Left colon (tissue), 2 donors: ENCODE measurements at regions not wholly inside any gene's neighbourhood (a gene's known extent, or its start where the extent isn't known, plus 50 kb on each side); places are given as distances from the start of the nearest gene placed in this dataset.
A peak's percentile ranks its signal among the peaks of the same experiment; 100 is the strongest.
"Not testable (repeated sequence)": the region's sequence is repeated elsewhere in the genome, so short reads cannot be mapped to it uniquely, and the experiment has no call there.

Experiments used
- ATAC-seq: fragments of 200-7000 bp; cut with Tn5 transposase; one replicate; pipeline ENCODE4 v1.9.1; 2020; ENCODE audit warnings: mild to moderate bottlenecking, moderate library complexity
- DNase-seq, 2 donors: peaks; one replicate each; pipeline ENCODE4 v3.0.0-alpha.2; 2020
- intact Hi-C, 2 donors: fragments of 100-400 bp; cut with DNase I in 1 of 2; cut with micrococcal nuclease in 1 of 2; formaldehyde crosslinking; loops; one replicate each; pipeline versions ENCODE4 v1.11.2 to v1.14.0; 2022; cut with DNase I, micrococcal nuclease
- donor health status: DM: no; HTN: no; CAD: no.
- donor health status: DM: yes; HTN: yes; CAD: no.

DNA sequence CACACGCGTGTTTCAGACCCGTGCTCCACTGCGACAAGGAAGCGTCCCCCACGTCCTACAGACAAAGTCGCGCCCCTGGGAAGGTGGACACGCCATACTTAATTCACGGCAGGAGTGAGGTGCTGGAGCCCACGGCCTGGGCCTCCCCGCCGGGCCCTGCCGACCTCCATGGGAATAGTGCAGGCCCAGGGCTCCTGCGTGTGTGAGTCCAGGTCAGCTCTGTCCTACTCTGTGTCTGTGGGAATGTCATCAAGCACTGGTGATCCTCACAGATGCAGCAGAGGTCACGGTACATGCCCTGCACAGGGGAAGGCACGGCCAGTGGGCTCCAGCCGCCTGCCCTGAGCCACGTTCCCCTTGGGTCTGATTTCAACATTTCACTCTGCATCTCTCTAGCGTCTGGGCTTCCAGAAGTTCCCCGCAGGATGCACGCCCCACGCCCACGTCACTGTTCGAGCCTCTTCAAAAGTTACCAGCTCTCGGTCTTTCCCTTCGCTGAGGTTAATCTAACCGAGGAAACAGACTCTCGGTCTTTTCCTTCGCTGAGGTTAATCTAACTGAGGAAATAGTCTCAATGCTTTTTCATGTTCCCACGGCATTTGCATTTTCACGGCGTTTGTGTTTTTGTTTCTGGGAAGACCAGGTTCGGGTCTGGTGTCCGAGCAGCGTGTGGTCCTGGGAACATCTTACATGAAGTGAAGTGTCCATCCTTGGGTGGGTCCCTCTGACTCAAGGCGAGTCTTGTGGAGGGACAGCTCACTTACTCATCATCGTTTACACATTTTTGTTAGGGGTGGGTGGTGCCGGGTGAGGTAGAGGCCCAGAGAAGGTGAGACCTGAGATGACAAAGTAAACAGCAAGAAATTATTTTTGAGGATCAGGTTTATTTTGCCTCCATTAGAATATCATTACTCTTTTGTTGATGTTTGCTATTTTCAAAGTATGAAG is 157.3 kb upstream of the ALKAL2 start:
- intact Hi-C loops = no loop called here
- no peak for ATAC-seq

DNA sequence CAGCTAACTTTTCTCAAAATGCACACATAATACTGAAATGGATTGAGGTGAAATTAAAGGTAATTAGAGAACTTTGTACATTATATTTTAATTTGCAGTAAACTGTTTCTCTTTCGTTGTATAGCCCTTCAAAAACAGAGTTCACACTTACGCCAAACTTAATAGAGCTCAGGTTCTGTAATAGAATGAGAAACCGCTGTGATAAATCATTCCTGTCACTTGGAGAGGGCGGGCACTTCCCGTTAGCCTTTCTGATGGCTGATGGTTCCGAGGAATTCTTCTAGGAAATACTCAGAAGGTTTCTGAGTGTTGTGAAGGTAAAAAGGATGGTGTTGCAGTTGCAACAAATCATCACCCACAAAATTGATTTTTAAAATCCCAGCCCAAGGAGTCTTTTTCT is 155.8 kb upstream of the ALKAL2 start:
- no peak for ATAC-seq
- intact Hi-C loops = no loop called here
- DNase-seq = no peak

More for the DNA sequence above, 157.3 kb upstream of the ALKAL2 start:
- DNase-seq = no peak

DNA sequence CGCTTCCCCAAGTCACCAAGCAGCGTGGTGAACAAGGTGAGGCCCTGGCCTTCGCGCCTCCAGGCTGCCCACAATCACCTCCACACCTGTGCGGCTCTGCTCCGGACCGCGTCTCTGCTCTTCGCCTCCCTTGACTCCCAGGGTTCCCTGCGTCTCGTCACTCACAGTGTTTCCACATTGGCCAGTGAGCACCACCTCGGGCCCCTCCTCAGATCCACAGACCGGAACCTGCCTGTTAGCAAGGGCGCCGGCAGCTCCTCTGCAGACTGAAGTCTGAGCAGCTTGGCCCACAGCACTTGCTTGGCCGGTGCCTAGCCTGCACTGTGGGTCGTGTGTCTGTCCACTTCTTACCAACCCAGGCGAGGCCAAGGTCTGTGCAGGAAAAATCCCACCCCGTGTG is 155.3 kb upstream of the ALKAL2 start:
- intact Hi-C loops = no loop called here
- ATAC-seq (no peak), DNase-seq (no peak)

DNA sequence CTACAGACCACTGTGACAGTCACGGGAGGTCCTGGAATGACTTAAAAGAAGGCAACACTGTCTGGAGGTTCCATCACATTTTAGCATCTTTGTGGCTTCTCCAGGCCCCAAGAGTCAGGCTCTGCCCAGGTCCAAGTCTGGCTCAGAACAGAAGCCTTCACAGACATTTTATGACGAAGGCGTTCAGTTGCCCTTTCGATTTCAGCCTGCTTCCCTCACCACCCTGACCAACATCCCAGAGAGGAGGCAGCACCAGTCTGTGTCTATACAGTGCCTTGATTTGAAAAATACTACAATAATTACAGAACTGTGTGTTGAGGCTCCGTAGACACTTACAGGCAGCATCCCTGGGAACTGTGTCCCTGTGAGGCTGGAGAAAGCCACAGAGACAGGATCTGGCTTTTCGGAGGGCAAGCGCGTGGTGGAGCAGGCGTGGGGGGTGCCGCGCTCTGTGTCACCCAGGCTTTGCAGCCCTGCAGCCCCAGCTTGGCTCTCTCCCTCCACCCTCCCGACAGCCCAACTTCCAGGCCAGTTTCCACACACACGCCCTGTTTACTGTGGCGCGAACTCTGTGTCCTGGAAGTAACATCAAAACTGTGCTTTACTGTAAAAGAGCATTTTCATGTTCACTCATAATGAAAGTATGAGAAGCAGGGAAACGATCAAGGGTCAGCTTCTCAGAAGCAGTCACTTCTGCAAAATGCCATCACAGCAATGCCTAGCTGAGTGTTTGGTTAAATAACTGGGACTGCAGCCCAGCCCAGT is 153.5 kb upstream of the ALKAL2 start:
- intact Hi-C loops = no loop called here
- no peak for DNase-seq
- no peak for ATAC-seq

DNA sequence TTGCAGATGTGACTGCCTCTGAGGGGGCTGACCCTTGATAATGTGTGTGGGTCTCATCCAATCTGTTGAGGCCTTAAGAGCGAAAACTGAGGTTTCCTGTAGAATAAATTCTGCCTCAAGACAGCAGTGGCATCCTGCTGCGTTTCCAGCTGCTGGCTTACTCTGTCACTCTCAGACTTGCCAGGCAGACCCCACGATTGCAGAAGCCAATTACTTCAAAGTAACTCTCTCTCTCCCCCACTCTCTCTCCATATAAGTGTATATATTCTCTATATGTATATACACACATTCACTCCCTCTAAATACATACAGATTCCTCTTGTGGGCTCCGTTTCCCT is 152.5 kb upstream of the ALKAL2 start:
- ATAC-seq = no peak

DNA sequence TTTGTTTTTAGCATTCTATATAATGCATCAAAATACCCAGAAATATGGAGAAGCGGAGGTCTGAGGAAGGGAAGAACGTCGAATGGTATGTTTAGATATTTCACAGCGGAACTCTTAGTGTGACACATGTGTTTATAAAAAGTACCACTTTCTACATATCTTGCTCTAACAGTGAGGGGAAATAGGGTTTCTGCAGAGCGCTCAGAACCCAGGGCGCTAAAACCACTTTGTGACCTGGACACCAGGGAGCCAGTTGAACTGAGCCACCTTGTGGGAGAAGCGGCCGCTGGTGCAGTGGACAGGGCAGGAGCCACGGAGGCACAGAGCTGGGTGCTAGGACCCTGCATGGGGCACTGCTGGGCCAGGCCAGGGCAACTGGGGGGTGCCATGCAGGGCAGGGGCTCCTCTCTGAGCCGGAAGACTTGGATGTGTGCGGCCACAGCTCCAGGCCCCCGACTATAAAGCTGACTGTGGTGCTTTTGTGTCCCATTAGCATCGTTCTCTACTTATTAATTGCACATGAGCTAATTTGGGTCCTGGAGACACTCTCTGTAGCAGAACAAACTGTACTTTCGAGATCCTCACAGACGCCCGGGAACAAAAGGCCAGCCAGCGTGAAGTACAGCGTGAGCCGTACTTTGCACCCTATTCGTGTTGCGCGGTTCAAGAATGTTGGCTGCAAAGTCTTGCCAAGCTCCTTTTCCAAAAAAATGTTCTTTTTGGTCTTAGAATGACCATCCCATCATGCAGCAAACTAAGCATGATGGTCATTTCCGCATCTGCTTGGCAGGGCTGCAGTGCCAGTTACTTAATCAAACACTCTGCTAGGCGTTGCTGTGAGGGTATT is 151.9 kb upstream of the ALKAL2 start:
- intact Hi-C loops = no loop called here
- DNase-seq (no peak), ATAC-seq (no peak)

More for the DNA sequence above, 152.5 kb upstream of the ALKAL2 start:
- intact Hi-C loops = no loop called here
- DNase-seq = no peak

DNA sequence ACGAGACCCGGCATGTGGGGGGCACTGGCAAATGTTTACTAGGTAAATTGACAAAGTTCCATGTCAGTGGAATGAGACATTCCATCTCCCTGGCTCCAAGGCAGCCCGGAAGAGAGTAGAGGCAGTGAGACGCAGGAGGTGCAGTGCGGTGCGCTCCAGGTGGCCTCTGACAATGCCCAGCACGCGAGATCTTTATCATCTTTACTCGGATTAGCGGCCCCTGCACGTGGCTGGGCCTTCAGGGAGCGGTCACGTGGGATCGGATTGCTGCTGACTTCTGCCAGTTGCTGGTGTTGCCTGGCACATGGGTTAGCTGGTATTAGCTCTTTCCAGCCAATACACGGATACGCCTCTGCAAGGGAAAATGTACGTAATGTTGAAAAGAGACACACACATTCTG is 151.2 kb upstream of the ALKAL2 start:
- ATAC-seq (no peak), DNase-seq (no peak)
- intact Hi-C loops = no loop called here

DNA sequence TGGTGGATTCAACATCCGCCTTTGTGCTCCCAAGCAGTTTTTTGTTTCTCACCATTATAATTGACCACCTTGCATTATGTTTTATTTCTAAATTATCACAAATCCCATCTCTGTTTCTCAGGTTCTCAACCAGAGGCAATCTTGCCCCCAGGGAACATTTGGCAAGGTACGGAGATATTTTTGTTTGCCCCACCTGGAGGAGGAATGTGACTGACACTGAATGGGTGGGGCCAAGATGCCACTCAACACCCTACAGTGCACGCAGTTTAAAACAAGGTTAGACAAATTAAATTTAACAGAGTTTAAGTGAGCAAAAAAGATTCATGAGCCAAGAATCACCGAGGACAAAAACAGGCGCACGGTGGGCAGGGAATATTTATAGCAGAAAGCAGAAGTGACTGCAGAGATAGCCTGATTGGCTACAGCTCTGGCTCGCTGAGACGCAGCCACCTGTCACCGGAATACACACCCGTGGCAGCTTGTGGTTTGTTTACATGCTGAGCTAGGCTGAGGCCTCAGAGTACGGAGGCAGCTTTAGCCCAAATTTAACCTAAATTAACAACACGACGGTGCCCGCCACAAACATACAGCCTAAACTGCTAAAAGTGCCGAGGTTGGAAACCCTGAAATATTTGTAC is 150.0 kb upstream of the ALKAL2 start:
- DNase-seq (peak; percentile 64 to 67), ATAC-seq (peak; percentile 85)
- intact Hi-C loops = no loop called here

DNA sequence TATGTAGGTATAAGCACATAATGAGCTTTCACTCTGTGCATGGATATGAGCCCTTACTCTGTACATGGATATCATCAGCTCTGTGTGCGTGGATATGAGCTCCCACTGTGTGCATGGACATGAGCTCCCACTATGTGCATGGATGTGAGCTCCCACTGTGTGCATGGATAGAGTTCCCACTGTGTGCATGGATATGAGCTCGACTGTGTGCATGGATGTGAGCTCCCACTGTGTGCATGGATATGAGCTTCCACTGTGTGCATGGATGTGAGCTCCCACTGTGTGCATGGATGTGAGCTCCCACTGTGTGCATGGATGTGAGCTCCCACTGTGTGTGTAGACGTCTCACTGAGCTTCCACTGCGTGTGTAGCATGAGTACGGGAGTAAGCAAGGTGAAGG is 149.3 kb upstream of the ALKAL2 start:
- intact Hi-C loops = no loop called here
- ATAC-seq = no peak
- DNase-seq = no peak

DNA sequence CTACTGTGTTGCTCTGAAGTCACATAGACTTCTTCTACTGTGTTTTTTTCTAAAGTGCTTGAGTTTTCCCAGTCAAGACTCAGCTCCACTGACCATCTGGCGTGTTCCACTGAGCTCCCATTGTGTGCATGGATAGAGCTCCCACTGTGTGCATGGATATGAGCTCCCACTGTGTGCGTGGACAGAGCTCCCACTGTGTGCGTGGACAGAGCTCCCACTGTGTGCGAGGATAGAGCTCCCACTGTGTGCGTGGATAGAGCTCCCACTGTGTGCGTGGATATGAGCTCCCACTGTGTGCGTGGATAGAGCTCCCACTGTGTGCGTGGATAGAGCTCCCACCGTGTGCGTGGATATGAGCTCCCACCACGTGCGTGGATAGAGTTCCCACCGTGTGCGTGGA is 148.3 kb upstream of the ALKAL2 start:
- ATAC-seq (no peak), DNase-seq (no peak)
- intact Hi-C loops = no loop called here

DNA sequence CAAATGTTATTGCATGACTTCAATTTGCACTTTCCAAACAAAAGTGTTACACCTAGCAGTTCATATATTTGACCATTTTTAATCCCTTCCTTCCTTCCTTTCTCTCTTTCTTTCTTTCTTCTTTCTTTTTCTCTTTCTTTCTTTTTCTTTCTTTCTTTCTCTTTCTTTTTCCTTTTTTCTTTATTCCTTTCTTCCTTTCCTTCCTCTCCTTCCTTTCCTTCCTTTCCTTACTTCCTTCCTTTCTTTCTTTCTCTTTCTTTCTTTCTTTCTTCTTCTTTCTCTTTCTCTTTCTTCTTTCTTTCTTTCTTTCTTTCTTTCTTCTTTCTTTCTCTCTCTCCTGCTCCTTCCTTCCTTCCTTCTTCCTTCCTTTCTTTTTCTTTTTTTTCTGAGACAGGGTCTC is 146.7 kb upstream of the ALKAL2 start:
- no peak for ATAC-seq
- intact Hi-C loops = no loop called here
- DNase-seq = no peak

DNA sequence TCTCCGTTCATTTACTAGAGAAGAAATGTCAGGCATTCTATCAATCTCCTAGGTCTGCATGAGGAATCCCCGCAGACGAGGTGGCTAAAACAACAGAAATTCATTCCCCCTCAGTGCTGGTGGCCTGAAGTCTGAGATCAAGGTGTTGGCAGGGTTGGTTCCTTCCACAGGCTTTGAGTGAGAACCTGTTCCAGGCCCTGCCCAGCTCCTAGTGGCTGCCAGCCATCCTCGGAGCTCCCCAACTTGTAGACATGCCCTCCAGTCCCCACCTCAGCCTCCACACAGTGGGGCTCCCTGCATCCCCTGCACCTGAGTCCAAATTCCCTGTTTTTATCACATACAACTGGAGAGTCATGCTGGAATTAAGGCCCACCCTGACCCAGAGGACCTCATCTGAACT is 145.3 kb upstream of the ALKAL2 start:
- ATAC-seq (no peak), DNase-seq (no peak)
- intact Hi-C loops = no loop called here

DNA sequence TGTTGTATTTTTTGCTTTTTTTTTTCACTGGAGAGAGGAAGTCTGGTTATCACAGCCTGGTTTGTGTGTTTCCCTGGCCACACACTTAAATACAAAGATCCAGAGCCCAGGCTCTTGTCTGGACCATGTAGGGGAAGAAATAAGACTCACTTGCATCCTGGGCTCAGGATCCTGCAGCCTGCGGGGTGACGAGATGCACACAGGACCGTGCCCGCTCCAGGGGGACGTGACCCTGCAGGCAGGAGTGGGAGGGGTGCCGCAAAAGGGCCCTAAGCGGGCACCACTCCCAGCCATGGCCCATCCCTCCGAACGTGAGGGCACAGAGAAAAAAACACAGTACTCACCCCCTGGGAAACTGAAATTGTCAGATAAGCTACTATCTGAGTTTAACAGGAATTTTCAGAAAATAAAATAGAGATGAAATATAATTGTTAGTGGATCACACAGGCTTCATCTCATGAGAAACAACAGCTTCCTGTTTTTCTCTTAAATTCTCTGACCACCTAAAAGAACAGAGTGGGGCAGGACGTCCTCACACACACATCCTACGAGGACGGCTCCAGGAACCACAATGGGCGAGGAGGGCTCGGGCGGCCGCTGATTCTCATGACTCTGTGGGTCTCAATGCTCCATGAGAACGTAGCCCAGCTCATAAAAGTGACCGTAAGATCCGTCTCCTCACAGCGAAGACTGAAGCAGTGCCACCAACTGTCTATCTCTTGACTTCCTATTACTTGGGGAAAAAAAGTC is 142.6 kb upstream of the ALKAL2 start:
- no peak for ATAC-seq
- DNase-seq = no peak
- intact Hi-C loops = no loop called here

DNA sequence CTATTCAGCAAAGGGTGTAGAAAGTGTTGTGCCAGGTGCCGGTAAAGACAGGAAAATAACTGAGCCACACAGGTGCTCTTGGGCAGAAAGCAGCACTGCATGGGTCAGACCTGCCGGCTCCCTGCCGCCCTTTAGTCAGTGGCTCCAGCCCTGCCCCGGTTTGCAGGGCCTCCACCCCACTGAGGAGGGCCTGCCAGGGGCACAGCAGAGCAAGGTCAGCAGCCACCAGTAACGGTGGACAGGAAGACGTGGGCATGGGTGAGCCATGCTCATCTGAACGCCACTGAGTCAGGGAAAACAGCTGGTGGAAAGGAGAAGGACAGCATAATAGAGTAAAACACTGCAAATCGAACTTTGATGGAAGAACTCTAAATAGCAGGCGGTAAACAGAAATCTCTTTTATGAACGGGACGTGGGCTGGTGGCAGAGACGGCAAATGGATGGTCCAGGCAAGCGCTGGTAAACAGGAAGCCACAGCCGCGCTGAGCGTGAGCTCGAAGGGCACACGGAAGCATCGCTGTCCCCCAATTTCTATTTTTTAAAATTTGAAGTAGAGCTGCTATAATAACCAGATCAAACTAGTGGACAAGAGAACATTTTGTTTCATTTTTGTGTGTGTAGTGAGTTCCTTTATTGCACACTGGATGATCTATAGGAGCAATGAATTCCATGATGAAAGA is 141.8 kb upstream of the ALKAL2 start:
- intact Hi-C loops = no loop called here
- no peak for DNase-seq

DNA sequence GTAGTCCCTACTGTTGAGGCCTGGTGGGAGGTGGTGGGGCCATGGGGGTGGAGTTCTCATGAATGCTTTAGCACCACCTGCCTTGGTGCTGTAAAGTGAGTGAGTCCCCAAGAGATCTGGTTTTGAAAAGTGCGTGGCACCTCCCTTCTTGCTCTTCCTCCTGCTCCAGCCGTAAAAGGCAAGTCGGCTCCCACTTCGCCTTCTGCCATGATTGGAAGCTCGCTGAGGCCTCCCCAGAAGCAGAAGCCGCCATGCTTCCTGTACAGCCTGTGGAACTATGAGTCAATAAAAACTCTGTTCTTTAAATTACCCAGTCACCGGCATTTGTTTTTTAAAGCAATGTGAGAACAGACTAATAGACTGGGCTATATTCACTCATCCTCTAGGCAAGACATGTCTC is 141.3 kb upstream of the ALKAL2 start:
- intact Hi-C loops = no loop called here
- DNase-seq (no peak), ATAC-seq (no peak)

More for the DNA sequence above, 141.8 kb upstream of the ALKAL2 start:
- no peak for ATAC-seq

DNA sequence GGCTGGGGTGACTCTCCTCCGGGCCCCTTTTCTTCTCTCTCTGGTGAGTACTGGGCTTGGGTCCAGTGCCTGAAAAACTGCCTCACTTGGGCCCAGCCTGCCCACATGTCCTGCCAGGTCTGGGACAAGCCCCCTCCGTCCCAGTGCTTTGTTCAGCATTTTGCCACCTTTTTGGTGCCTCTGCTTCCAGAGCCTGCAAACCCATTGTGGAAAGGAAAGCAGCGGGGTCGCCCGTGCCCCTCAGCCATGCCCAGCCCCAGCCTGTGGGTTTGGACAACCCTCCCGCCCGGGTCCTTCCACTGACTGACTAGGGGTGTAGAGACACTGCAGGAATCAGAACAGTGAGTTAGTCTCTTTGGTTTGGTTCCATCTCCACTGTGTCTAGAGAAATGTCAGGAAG is 140.7 kb upstream of the ALKAL2 start:
- intact Hi-C loops = no loop called here
- ATAC-seq = no peak
- DNase-seq = no peak

DNA sequence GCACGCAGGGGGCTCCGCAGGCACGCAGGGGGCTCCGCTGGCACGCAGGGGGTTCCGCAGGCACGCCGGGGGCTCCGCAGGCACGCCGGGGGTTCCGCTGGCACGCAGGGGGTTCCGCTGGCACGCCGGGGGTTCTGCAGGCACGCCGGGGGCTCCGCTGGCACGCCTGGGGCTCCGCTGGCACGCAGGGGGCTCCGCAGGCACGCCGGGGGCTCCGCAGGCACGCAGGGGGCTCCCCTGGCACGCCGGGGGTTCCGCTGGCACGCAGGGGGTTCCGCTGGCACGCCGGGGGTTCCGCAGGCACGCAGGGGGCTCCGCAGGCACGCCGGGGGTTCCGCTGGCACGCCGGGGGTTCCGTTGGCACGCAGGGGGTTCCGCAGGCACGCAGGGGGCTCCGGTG is 138.8 kb upstream of the ALKAL2 start:
- intact Hi-C loops, DNase-seq, ATAC-seq: not testable (repeated sequence)

DNA sequence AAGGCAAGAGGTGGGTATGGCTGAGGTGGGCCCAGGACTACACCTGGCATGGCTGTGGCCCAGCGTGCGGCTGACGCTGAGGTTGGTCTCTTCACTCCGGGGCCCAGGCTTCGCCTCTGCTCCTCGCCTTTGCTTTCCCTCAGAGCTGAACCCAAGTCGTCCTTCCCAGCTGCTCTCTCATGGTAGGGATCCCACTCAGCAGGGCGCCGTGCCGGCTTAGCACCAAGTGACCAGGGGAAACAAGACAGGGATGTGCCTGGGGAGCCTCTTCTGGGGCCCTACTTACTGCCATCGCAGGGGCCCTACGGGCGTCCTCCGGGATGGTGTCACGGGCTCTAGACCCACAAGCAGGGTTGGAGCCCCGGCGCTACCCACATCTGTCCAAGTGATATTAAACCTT is 138.1 kb upstream of the ALKAL2 start:
- intact Hi-C loops = no loop called here
- DNase-seq (no peak), ATAC-seq (no peak)
